Stimulated activated CD8-positive, alpha-beta memory T cell treated with anti-CD3 and anti-CD28 coated beads, Interleukin-2, amount 100 ng/mL, for 48 hours (primary cell): ENCODE measurements at regions not wholly inside any gene's neighbourhood (a gene's known extent, or its start where the extent isn't known, plus 50 kb on each side); places are given as distances from the start of the nearest gene placed in this dataset.

Experiments used
- DNase-seq, 2 donors: peaks; one replicate each; pipeline ENCODE4 v3.0.0-alpha.2; 2020; ENCODE audit warnings: low read depth in 2 of 2

- no peak for DNase-seq
Measured at GRCh38 chr21:15526798-15527197, 203.0 kb upstream of the USP25 start.

GRCh38 chr21:15528346-15528745 is 201.4 kb upstream of the USP25 start:
- no peak for DNase-seq

GRCh38 chr21:15531986-15532385 is 197.8 kb upstream of the USP25 start:
- no peak for DNase-seq

GRCh38 chr21:15533618-15534017 is 196.2 kb upstream of the USP25 start:
- DNase-seq: no peak

- DNase-seq: no peak
Measured at GRCh38 chr21:15534450-15534886, 195.3 kb upstream of the USP25 start.

- DNase-seq: no peak
Measured at GRCh38 chr21:15539376-15539775, 190.4 kb upstream of the USP25 start.

- DNase-seq: no peak
Measured at GRCh38 chr21:15543473-15543872, 186.3 kb upstream of the USP25 start.

- DNase-seq: no peak
Measured at GRCh38 chr21:15549671-15550070, 180.1 kb upstream of the USP25 start.

GRCh38 chr21:15552914-15553494 is 176.8 kb upstream of the USP25 start:
- DNase-seq: no peak

GRCh38 chr21:15557925-15558324 is 171.9 kb upstream of the USP25 start:
- no peak for DNase-seq

GRCh38 chr21:15558884-15559283 is 170.9 kb upstream of the USP25 start:
- no peak for DNase-seq

- DNase-seq: no peak
Measured at GRCh38 chr21:15559660-15560059, 170.1 kb upstream of the USP25 start.

- peak in 1 of 2 donors; percentile 1 for DNase-seq
Measured at GRCh38 chr21:15560383-15561056, 169.3 kb upstream of the USP25 start.

GRCh38 chr21:15562748-15563147 is 167.0 kb upstream of the USP25 start:
- no peak for DNase-seq

- DNase-seq: no peak
Measured at GRCh38 chr21:15564907-15565306, 164.9 kb upstream of the USP25 start.

GRCh38 chr21:15566703-15567102 is 163.1 kb upstream of the USP25 start:
- DNase-seq: no peak

- no peak for DNase-seq
Measured at GRCh38 chr21:15567191-15567590, 162.6 kb upstream of the USP25 start.

GRCh38 chr21:15568516-15568915 is 161.3 kb upstream of the USP25 start:
- no peak for DNase-seq

- DNase-seq: no peak
Measured at GRCh38 chr21:15586752-15587427, 142.9 kb upstream of the USP25 start.

- no peak for DNase-seq
Measured at GRCh38 chr21:15592271-15592860, 137.4 kb upstream of the USP25 start.

- DNase-seq: no peak
Measured at GRCh38 chr21:15592957-15593356, 136.8 kb upstream of the USP25 start.

- no peak for DNase-seq
Measured at GRCh38 chr21:15601390-15601789, 128.4 kb upstream of the USP25 start.

- DNase-seq: no peak
Measured at GRCh38 chr21:15604413-15604812, 125.4 kb upstream of the USP25 start.
